SK-N-SH (cell line): ENCODE measurements at regions not wholly inside any gene's neighbourhood (a gene's known extent, or its start where the extent isn't known, plus 50 kb on each side); places are given as distances from the start of the nearest gene placed in this dataset.
A peak's percentile ranks its signal among the peaks of the same experiment; 100 is the strongest.

Experiments
- CTCF ChIA-PET: fragments of 300-600, 350-600 bp; formaldehyde crosslinking; extraction: SDS; loops from one replicate; lab custom pipeline; 2021; lab: Yijun Ruan, JAX
- POLR2A ChIA-PET: fragments of 350-600 bp; sonication (Branson Sonifier 250); formaldehyde crosslinking; extraction: SDS; loops from one replicate; lab custom pipeline; 2020; ENCODE audit warnings: antibody characterized with exemption, inconsistent platforms; lab: Yijun Ruan, JAX
- DNase-seq: peaks from one replicate; pipeline ENCODE4 v3.0.0; 2012
- H2AFZ ChIP-seq: fragments of 200-600 bp; sonication (generic); 2 replicates; pipeline ENCODE4 v1.8.1; 2016; ENCODE audit warnings: antibody characterized with exemption, mild to moderate bottlenecking, low read depth
- H3F3A ChIP-seq: fragments of 200-600 bp; sonication (generic); replicated peaks from 2 replicates; pipeline ENCODE3; 2016; ENCODE audit warnings: antibody characterized with exemption, mild to moderate bottlenecking; ENCODE audit not compliant: insufficient read depth
- H3K27ac ChIP-seq, 2 experiments: fragments of 200-500 bp in 1 of 2; fragments of 200-600 bp in 1 of 2; sonication (Bioruptor generic) in 1 of 2; sonication (generic), shearing (Covaris generic) in 1 of 2; 2 replicates each; pipeline versions ENCODE4 v1.5.1 to v1.6.1; 2014 to 2016; ENCODE audit warnings: low read depth in 2 of 2, inconsistent platforms in 1 of 2, low read length in 1 of 2, mild to moderate bottlenecking in 1 of 2, mixed read lengths in 1 of 2
- H3K27me3 ChIP-seq: fragments of 200-600 bp; sonication (generic), shearing (Covaris generic); 2 replicates; pipeline ENCODE4 v1.6.1; 2016; ENCODE audit warnings: mixed run types; ENCODE audit not compliant: insufficient read depth
- H3K36me3 ChIP-seq, 2 experiments: fragments of 200-500 bp in 1 of 2; fragments of 200-600 bp in 1 of 2; sonication (Bioruptor generic) in 1 of 2; sonication (generic) in 1 of 2; replicated peaks in 1 of 2; 2 replicates each; pipeline versions ENCODE3 to v1.5.1; 2014 to 2016; ENCODE audit warnings: low read length in 1 of 2, mild to moderate bottlenecking in 1 of 2; ENCODE audit not compliant: insufficient read depth in 2 of 2, control insufficient read depth in 1 of 2
- H3K4me1 ChIP-seq, 2 experiments: fragments of 200-500 bp in 1 of 2; fragments of 200-600 bp in 1 of 2; sonication (Bioruptor generic) in 1 of 2; sonication (generic), shearing (Covaris generic) in 1 of 2; 2 replicates each; pipeline versions ENCODE4 v1.5.1 to v1.6.1; 2014 to 2016; ENCODE audit warnings: low read depth in 1 of 2, low read length in 1 of 2, mixed run types in 1 of 2; ENCODE audit not compliant: insufficient read depth in 2 of 2, control insufficient read depth in 1 of 2
- H3K4me2 ChIP-seq: fragments of 200-600 bp; sonication (generic), shearing (Covaris generic); 2 replicates; pipeline ENCODE4 v1.6.1; 2017; ENCODE audit warnings: mixed run types
- H3K4me3 ChIP-seq, 2 experiments: fragments of 200-500 bp in 1 of 2; fragments of 200-600 bp in 1 of 2; sonication (Bioruptor generic) in 1 of 2; sonication (generic), shearing (Covaris generic) in 1 of 2; 2 replicates each; pipeline versions ENCODE4 v1.5.1 to v1.8.1; 2014 to 2016; ENCODE audit warnings: low read depth in 2 of 2, inconsistent platforms in 1 of 2, low read length in 1 of 2, mild to moderate bottlenecking in 1 of 2, mixed read lengths in 1 of 2, moderate library complexity in 1 of 2
- H3K79me2 ChIP-seq: fragments of 200-600 bp; sonication (generic); 2 replicates; pipeline ENCODE4 v1.8.1; 2017; ENCODE audit warnings: mild to moderate bottlenecking; ENCODE audit not compliant: insufficient read depth
- H3K9ac ChIP-seq: fragments of 200-600 bp; sonication (generic); 2 replicates; pipeline ENCODE4 v1.6.1; 2017; ENCODE audit warnings: mixed run types
- H3K9me2 ChIP-seq: fragments of 200-600 bp; sonication (generic); 2 replicates; pipeline ENCODE4 v1.6.1; 2017; ENCODE audit warnings: mixed run types
- H3K9me3 ChIP-seq: fragments of 200-600 bp; sonication (generic); 2 replicates; pipeline ENCODE4 v1.6.1; 2017; ENCODE audit warnings: mixed run types, mild to moderate bottlenecking, moderate library complexity
- H4K20me1 ChIP-seq: fragments of 200-600 bp; sonication (generic); 2 replicates; pipeline ENCODE4 v1.6.1; 2017; ENCODE audit warnings: mild to moderate bottlenecking, mixed run types; ENCODE audit not compliant: insufficient read depth
- CHD2 ChIP-seq: fragments of 150-350 bp; IDR thresholded peaks from 2 replicates; pipeline ENCODE4 v1.6.1; 2018; ENCODE audit warnings: low read length; ENCODE audit not compliant: partially characterized antibody
- ELF1 ChIP-seq: IDR thresholded peaks from 2 replicates; pipeline ENCODE4 v1.4.0; 2012
- EP300 ChIP-seq, 2 experiments: IDR thresholded peaks; 2 replicates each; pipeline versions ENCODE4 v1.4.0 to v1.6.1; 2012; ENCODE audit warnings: borderline replicate concordance in 1 of 2, low read depth in 1 of 2, low read length in 1 of 2
- EZH2phosphoT487 ChIP-seq: fragments of 200-600 bp; sonication (generic); IDR thresholded peaks from 2 replicates; pipeline ENCODE4 v1.6.1; 2017; ENCODE audit warnings: low read depth, mixed run types, mild to moderate bottlenecking, antibody characterized with exemption, moderate library complexity, borderline replicate concordance
- FOSL2 ChIP-seq: IDR thresholded peaks from 2 replicates; pipeline ENCODE4 v1.4.0; 2012; ENCODE audit warnings: low read depth, mild to moderate bottlenecking, moderate library complexity, borderline replicate concordance
- FOXM1 ChIP-seq: IDR thresholded peaks from 2 replicates; pipeline ENCODE4 v1.4.0; 2012; ENCODE audit warnings: low read depth, mild to moderate bottlenecking
- GABPA ChIP-seq: IDR thresholded peaks from 2 replicates; pipeline ENCODE4 v1.4.0; 2012; ENCODE audit warnings: low read depth, mild to moderate bottlenecking
- GATA2 ChIP-seq: sonication (generic); formaldehyde crosslinking; IDR thresholded peaks from 2 replicates; pipeline ENCODE4 v1.5.0; 2020; ENCODE audit warnings: mild to moderate bottlenecking, missing genetic modification reagents
- MXI1 ChIP-seq: IDR thresholded peaks from 2 replicates; pipeline ENCODE4 v1.6.1; 2012; ENCODE audit warnings: mild to moderate bottlenecking, low read depth, low read length, improper control_type of control experiment
- NFIC ChIP-seq: IDR thresholded peaks from 2 replicates; pipeline ENCODE4 v1.4.0; 2012; ENCODE audit warnings: borderline replicate concordance
- RAD21 ChIP-seq: IDR thresholded peaks from 2 replicates; pipeline ENCODE4 v1.6.1; 2012; ENCODE audit warnings: mild to moderate bottlenecking, low read length
- RCOR1 ChIP-seq: fragments of 150-350 bp; IDR thresholded peaks from 2 replicates; pipeline ENCODE4 v1.6.1; 2017; ENCODE audit warnings: antibody characterized with exemption, low read length
- SMC3 ChIP-seq: IDR thresholded peaks from 2 replicates; pipeline ENCODE4 v1.6.1; 2012; ENCODE audit warnings: low read depth, low read length, improper control_type of control experiment
- TCF12 ChIP-seq: IDR thresholded peaks from 2 replicates; pipeline ENCODE4 v1.4.0; 2012
- TEAD4 ChIP-seq: IDR thresholded peaks from 2 replicates; pipeline ENCODE4 v1.4.0; 2012; ENCODE audit warnings: mild to moderate bottlenecking, borderline replicate concordance; ENCODE audit not compliant: insufficient read depth
- YY1 ChIP-seq: IDR thresholded peaks from 2 replicates; pipeline ENCODE4 v1.4.0; 2012; ENCODE audit warnings: low read depth, mild to moderate bottlenecking
- WGBS: methylation state at CpG from one replicate; pipeline ENCODE4 v1.1.6; 2017; ENCODE audit warnings: low lambda C conversion rate; 5-methylcytosine and 5-hydroxymethylcytosine counted together
- TF ChIP-seq, protein P1 (sequence below): fragments of 150-350 bp; IDR thresholded peaks from 2 replicates; pipeline ENCODE4 v1.6.1; 2016; ENCODE audit warnings: mild to moderate bottlenecking, low read depth, low read length
- TF ChIP-seq, protein P2 (sequence below): fragments of 150-350 bp; IDR thresholded peaks from 2 replicates; pipeline ENCODE4 v1.6.1; 2017; ENCODE audit warnings: antibody characterized with exemption, low read length, low read depth, borderline replicate concordance
- TF ChIP-seq, protein P3 (sequence below): IDR thresholded peaks from 2 replicates; pipeline ENCODE4; 2012
- TF ChIP-seq, protein P4 (sequence below): IDR thresholded peaks from 2 replicates; pipeline ENCODE4 v1.6.1; 2012; ENCODE audit warnings: mild to moderate bottlenecking, low read depth, low read length, moderate library complexity

DNA sequence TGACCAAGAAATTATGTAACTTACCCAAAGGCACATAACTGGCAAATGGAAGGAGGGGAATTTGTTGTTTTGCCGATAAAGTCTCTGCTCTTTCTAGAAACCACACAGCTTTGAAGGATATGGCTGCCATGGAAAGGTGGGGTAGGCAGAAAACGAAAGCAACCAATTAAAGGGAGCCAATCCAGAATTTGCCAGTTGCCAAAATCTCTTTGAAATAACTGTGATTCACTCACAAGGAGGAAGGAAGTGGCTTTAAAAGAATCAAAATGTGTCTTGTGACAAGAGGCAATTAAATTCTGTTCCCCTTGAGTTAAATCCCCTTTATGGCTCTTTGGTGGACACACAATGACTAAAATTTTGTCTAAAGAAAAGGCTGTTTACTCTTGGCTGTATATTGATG lies 61.2 kb upstream of the CCDC190 start:
- no peak for DNase-seq
- no peaks in the 10 kb centered on the region for H3F3A ChIP-seq
- H3K9me3 ChIP-seq, result no peaks in the 10 kb centered on the region
- no peak for TF ChIP-seq RCOR1
- no peak for TF ChIP-seq GATA2 (CRISPR knock-in tag)
- no peak for TF ChIP-seq TCF12
- TF ChIP-seq SMC3, result no peak
- no peak for TF ChIP-seq RAD21
- no peak for TF ChIP-seq TEAD4
- no peak for TF ChIP-seq EZH2phosphoT487
- TF ChIP-seq, protein P1, sequence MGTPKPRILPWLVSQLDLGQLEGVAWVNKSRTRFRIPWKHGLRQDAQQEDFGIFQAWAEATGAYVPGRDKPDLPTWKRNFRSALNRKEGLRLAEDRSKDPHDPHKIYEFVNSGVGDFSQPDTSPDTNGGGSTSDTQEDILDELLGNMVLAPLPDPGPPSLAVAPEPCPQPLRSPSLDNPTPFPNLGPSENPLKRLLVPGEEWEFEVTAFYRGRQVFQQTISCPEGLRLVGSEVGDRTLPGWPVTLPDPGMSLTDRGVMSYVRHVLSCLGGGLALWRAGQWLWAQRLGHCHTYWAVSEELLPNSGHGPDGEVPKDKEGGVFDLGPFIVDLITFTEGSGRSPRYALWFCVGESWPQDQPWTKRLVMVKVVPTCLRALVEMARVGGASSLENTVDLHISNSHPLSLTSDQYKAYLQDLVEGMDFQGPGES, result no peak
- no peak for TF ChIP-seq MXI1
- TF ChIP-seq, protein P2, sequence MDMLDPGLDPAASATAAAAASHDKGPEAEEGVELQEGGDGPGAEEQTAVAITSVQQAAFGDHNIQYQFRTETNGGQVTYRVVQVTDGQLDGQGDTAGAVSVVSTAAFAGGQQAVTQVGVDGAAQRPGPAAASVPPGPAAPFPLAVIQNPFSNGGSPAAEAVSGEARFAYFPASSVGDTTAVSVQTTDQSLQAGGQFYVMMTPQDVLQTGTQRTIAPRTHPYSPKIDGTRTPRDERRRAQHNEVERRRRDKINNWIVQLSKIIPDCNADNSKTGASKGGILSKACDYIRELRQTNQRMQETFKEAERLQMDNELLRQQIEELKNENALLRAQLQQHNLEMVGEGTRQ, result no peak
- TF ChIP-seq, all 33 proteins: peak for 0
- no peaks in the 10 kb centered on the region for H3K9me2 ChIP-seq
- no peaks in the 10 kb centered on the region for H4K20me1 ChIP-seq
- no peaks in the 10 kb centered on the region for H3K79me2 ChIP-seq
- H3K9ac ChIP-seq, result no peak overlapping the region
- H3K4me3 ChIP-seq, result no peak overlapping the region
- ChIA-PET CTCF (interaction anchor here (1.1 to 1.4 kb wide), 4 partner anchors 11 to 152 kb away, joined by 3 to 5 read pairs (median 4); no protein-coding TSS in a partner anchor), POLR2A (interaction anchor here (0.7 to 7.9 kb wide), 5 partner anchors 36 to 281 kb away, joined by 3 to 393 read pairs (median 13); partner anchors contain the start of genes RGS4 and RGS5)
- H3K27ac ChIP-seq, result peak overlapping the region in 1 of 2 experiments; percentile 99; a peak in 2 of 4 replicates
- H3K4me1 ChIP-seq, result peaks cover 0 to 56% of the 10 kb centered on the region in 2 experiments; a peak in 3 of 4 replicates
- no peak overlapping the region for H2AFZ ChIP-seq
- no peaks in the 10 kb centered on the region for H3K36me3 ChIP-seq
- H3K4me2 ChIP-seq, result no peak overlapping the region
- WGBS, result 67% methylated on average over 2 of the region's 2 CpGs
- no peaks in the 10 kb centered on the region for H3K27me3 ChIP-seq

DNA sequence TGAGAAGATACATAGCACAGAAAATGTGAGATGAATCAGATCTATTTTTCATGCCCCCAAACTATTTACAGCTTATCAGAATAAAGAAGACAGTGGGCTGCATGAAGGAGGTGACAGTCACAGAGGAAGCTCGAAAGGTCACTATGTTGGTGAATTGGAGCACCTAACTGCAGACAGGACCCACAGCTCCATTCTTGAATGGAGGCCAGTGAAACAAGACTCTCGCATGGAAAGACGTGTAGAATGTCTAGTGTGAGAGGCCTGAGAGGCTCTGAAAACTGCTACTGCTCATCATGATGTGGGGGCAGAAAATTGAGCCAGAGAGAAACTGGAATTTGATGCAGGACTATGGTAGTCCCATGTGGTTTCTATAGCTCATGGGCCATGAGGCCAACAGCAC lies 60.3 kb upstream of the CCDC190 start:
- Histone ChIP-seq H2AFZ (no peak overlapping the region), H4K20me1 (no peaks in the 10 kb centered on the region), H3K79me2 (no peaks in the 10 kb centered on the region), H3K9me3 (0 out of 2 replicates have a peak, but pooled peaks cover under 1% of the 10 kb centered on the region), H3K27me3 (no peaks in the 10 kb centered on the region), H3K4me3 (no peak overlapping the region), H3K9me2 (no peaks in the 10 kb centered on the region), H3K4me2 (no peak overlapping the region), H3K4me1 (peaks cover 0 to 49% of the 10 kb centered on the region in 2 experiments; a peak in 3 of 4 replicates), H3K36me3 (no peaks in the 10 kb centered on the region), H3F3A (peaks cover 4% of the 10 kb centered on the region), H3K9ac (no peak overlapping the region), H3K27ac (peak overlapping the region in 1 of 2 experiments; percentile 99; a peak in 2 of 4 replicates)
- POLR2A ChIA-PET, result interaction anchor here (1.4 to 7.9 kb wide), 3 partner anchors 35 to 282 kb away, joined by 3 to 393 read pairs (median 300); partner anchors contain the start of genes RGS4 and RGS5
- 88% methylated on average over 3 of the region's 3 CpGs for WGBS
- CTCF ChIA-PET, result interaction anchor here (1.1 to 3.5 kb wide), 5 partner anchors 12 to 395 kb away, joined by 3 to 20 read pairs (median 4); partner anchors contain the start of gene RGS4
- DNase-seq, result no peak
- no peak for TF ChIP-seq NFIC
- TF ChIP-seq RCOR1, result no peak
- no peak for TF ChIP-seq GABPA
- no peak for TF ChIP-seq YY1
- TF ChIP-seq EP300 (IDR thresholded peaks at IDR 0.05; ENCODE audit: borderline replicate concordance in 1 of 2, low read depth in 1 of 2, low read length in 1 of 2), result no peak
- TF ChIP-seq ELF1, result no peak
- no peak for TF ChIP-seq GATA2 (CRISPR knock-in tag)
- TF ChIP-seq, protein P3, sequence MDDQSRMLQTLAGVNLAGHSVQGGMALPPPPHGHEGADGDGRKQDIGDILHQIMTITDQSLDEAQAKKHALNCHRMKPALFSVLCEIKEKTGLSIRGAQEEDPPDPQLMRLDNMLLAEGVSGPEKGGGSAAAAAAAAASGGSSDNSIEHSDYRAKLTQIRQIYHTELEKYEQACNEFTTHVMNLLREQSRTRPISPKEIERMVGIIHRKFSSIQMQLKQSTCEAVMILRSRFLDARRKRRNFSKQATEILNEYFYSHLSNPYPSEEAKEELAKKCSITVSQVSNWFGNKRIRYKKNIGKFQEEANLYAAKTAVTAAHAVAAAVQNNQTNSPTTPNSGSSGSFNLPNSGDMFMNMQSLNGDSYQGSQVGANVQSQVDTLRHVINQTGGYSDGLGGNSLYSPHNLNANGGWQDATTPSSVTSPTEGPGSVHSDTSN, result no peak
- no peak for TF ChIP-seq CHD2
- no peak for TF ChIP-seq FOXM1
- TF ChIP-seq, protein P2, result no peak
- TF ChIP-seq, protein P4, sequence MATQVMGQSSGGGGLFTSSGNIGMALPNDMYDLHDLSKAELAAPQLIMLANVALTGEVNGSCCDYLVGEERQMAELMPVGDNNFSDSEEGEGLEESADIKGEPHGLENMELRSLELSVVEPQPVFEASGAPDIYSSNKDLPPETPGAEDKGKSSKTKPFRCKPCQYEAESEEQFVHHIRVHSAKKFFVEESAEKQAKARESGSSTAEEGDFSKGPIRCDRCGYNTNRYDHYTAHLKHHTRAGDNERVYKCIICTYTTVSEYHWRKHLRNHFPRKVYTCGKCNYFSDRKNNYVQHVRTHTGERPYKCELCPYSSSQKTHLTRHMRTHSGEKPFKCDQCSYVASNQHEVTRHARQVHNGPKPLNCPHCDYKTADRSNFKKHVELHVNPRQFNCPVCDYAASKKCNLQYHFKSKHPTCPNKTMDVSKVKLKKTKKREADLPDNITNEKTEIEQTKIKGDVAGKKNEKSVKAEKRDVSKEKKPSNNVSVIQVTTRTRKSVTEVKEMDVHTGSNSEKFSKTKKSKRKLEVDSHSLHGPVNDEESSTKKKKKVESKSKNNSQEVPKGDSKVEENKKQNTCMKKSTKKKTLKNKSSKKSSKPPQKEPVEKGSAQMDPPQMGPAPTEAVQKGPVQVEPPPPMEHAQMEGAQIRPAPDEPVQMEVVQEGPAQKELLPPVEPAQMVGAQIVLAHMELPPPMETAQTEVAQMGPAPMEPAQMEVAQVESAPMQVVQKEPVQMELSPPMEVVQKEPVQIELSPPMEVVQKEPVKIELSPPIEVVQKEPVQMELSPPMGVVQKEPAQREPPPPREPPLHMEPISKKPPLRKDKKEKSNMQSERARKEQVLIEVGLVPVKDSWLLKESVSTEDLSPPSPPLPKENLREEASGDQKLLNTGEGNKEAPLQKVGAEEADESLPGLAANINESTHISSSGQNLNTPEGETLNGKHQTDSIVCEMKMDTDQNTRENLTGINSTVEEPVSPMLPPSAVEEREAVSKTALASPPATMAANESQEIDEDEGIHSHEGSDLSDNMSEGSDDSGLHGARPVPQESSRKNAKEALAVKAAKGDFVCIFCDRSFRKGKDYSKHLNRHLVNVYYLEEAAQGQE, result no peak
- TF ChIP-seq FOSL2, result no peak
- TF ChIP-seq TCF12, result no peak
- TF ChIP-seq SMC3, result no peak
